ENCODE measurements at regions not wholly inside any gene's neighbourhood (a gene's known extent, or its start where the extent isn't known, plus 50 kb on each side); places are given as distances from the start of the nearest gene placed in this dataset.
"Not testable (repeated sequence)": the region's sequence is repeated elsewhere in the genome, so short reads cannot be mapped to it uniquely, and the experiment has no call there.

DNA sequence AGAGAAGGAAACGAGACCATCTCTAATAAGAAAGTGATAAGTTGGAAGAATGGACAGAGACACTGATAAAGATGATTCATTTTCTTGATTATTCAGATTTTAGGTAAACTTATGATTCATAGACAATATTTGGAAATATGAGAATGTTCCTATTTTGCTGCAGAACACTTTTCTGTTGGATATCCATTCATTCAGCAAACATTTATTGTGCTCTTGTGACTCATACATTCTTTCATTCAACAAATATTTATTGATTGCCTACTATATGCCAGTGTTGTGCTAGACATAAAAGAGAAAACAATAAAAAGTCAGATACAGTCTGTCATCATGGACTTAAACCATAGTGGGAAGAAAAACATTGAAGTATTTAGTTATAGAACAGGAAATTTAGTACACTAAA lies 1232.0 kb downstream of the STIM2 start:
- no peaks in the 10 kb centered on the region for H3K4me1 ChIP-seq (ENCODE audit: control insufficient read depth, insufficient read depth, low read length)
- H3K27ac ChIP-seq (ENCODE audit: low read depth, low read length): no peak overlapping the region
- no peak overlapping the region for H3K4me3 ChIP-seq (ENCODE audit: low read depth, low read length)
- no peaks in the 10 kb centered on the region for H3K9me3 ChIP-seq (ENCODE audit: control insufficient read depth, insufficient read depth, low read length)
- no peaks in the 10 kb centered on the region for H3K36me3 ChIP-seq (ENCODE audit: control insufficient read depth, insufficient read depth, low read length)
- no peaks in the 10 kb centered on the region for H3K27me3 ChIP-seq (ENCODE audit: control insufficient read depth, insufficient read depth, low read length)
- WGBS (ENCODE audit: insufficient coverage): no CpG with 5 or more reads among the region's 1 CpG
- DNase-seq (ENCODE audit: low read depth in 4 of 6, low spot score in 6 of 6): no peak

DNA sequence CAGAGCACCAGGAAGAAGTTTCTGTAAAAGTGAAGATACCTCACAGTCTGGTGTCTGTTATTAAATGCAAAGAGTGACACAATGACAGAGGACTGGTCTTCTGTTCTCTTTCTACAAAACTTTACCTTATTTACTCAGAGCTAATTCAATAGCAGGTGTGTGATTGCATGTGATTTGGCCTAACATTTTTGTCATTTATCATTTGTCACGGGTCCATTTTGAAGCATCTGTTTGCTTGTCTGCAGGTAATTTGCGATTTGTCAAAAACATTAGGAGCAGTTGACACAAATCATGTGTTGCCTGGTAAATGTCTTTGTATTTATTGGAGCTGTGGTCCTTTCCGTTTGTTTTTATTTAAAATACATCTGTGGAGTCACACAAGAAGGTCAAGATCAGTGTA lies 1232.4 kb downstream of the STIM2 start:
- 52% methylated on average over 2 of the region's 3 CpGs for WGBS (ENCODE audit: insufficient coverage)
- no peaks in the 10 kb centered on the region for H3K27me3 ChIP-seq (ENCODE audit: control insufficient read depth, insufficient read depth, low read length)
- H3K4me3 ChIP-seq (ENCODE audit: low read depth, low read length): no peak overlapping the region
- H3K9me3 ChIP-seq (ENCODE audit: control insufficient read depth, insufficient read depth, low read length): no peaks in the 10 kb centered on the region
- H3K4me1 ChIP-seq (ENCODE audit: control insufficient read depth, insufficient read depth, low read length): no peaks in the 10 kb centered on the region
- DNase-seq (ENCODE audit: low read depth in 4 of 6, low spot score in 6 of 6): no peak
- H3K36me3 ChIP-seq (ENCODE audit: control insufficient read depth, insufficient read depth, low read length): no peaks in the 10 kb centered on the region
- no peak overlapping the region for H3K27ac ChIP-seq (ENCODE audit: low read depth, low read length)

DNA sequence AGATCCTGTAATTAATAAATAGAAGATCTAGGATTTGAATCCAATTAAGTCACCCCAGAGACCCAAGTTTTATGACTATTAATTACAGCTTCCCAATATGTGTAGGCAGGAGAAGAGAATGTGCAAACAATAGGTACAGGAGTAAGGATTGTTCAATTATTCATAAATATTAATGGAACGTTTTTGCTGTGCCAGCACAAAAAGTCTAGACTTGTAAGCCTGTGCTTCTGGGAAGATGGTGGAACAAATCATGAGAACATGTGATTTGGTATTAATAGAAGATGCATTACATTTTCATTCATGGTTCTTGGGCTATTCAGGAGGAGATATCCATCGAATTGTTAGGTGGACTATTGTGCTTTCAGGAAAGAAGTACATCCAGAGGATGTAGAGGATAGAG lies 1240.9 kb downstream of the STIM2 start:
- H3K4me3 ChIP-seq (ENCODE audit: low read depth, low read length): no peak overlapping the region
- H3K36me3 ChIP-seq (ENCODE audit: control insufficient read depth, insufficient read depth, low read length): no peaks in the 10 kb centered on the region
- no peak overlapping the region for H3K27ac ChIP-seq (ENCODE audit: low read depth, low read length)
- no peaks in the 10 kb centered on the region for H3K4me1 ChIP-seq (ENCODE audit: control insufficient read depth, insufficient read depth, low read length)
- H3K9me3 ChIP-seq (ENCODE audit: control insufficient read depth, insufficient read depth, low read length): no peaks in the 10 kb centered on the region
- H3K27me3 ChIP-seq (ENCODE audit: control insufficient read depth, insufficient read depth, low read length): no peaks in the 10 kb centered on the region
- no peak for DNase-seq (ENCODE audit: low read depth in 4 of 6, low spot score in 6 of 6)
- no CpG with 5 or more reads among the region's 2 CpGs for WGBS (ENCODE audit: insufficient coverage)

DNA sequence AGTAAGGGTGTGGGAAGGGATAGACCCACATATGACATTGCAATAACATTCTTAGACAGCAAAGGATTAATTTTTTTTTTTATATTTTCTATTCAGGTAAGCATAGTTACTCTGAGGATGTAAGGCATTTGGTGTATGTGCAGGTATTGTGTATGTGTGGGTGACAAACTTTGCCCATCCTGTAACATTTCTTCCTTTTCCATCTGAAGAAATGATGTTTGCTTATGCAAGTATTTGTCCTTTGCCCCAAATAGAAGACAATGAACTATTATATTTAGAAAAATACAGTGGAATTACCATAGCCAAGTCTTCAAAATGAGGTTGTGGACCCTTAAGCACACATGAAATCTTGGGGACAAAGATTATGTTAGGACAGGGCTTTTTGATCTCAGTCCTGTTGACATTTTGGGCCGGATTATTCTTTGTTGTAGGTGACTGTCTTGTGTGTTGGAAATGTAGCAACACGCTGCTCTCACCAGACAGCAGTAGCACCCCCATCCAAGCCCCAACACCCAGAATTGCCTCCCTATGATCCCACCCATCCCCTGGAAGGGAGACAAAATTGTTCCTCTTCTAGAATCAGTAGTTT lies 1244.7 kb downstream of the STIM2 start:
- no peaks in the 10 kb centered on the region for H3K36me3 ChIP-seq (ENCODE audit: control insufficient read depth, insufficient read depth, low read length)
- H3K4me3 ChIP-seq (ENCODE audit: low read depth, low read length): no peak overlapping the region
- H3K4me1 ChIP-seq (ENCODE audit: control insufficient read depth, insufficient read depth, low read length): no peaks in the 10 kb centered on the region
- no peaks in the 10 kb centered on the region for H3K9me3 ChIP-seq (ENCODE audit: control insufficient read depth, insufficient read depth, low read length)
- no CpG with 5 or more reads among the region's 2 CpGs for WGBS (ENCODE audit: insufficient coverage)
- no peaks in the 10 kb centered on the region for H3K27me3 ChIP-seq (ENCODE audit: control insufficient read depth, insufficient read depth, low read length)
- no peak overlapping the region for H3K27ac ChIP-seq (ENCODE audit: low read depth, low read length)
- no peak for DNase-seq (ENCODE audit: low read depth in 4 of 6, low spot score in 6 of 6)

DNA sequence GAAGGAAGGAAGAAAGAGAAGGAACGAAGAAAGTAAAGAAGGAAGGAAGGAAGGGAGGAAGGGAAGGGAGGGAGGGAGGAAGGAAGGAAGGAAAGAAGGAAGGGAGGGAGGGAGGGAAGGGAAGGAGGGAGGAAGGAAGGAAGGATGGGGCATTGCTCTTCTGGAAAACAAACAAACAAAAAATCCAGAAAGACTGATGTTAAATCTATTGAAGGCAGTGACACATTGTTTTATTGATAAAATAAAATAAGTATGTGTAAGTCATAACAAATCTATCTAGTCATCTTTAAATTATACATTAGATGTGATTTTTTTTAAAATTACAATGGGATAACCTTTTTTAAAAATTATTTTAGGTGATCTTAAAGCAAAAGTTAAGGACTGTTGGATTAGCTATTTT lies 1245.5 kb downstream of the STIM2 start:
- H3K4me1 ChIP-seq (ENCODE audit: control insufficient read depth, insufficient read depth, low read length): no peaks in the 10 kb centered on the region
- DNase-seq (ENCODE audit: low read depth in 4 of 6, low spot score in 6 of 6): no peak
- H3K36me3 ChIP-seq (ENCODE audit: control insufficient read depth, insufficient read depth, low read length): no peaks in the 10 kb centered on the region
- H3K9me3 ChIP-seq (ENCODE audit: control insufficient read depth, insufficient read depth, low read length): no peaks in the 10 kb centered on the region
- no peaks in the 10 kb centered on the region for H3K27me3 ChIP-seq (ENCODE audit: control insufficient read depth, insufficient read depth, low read length)
- H3K27ac ChIP-seq (ENCODE audit: low read depth, low read length): no peak overlapping the region
- 83% methylated on average over 1 of the region's 1 CpG for WGBS (ENCODE audit: insufficient coverage)
- H3K4me3 ChIP-seq (ENCODE audit: low read depth, low read length): no peak overlapping the region

DNA sequence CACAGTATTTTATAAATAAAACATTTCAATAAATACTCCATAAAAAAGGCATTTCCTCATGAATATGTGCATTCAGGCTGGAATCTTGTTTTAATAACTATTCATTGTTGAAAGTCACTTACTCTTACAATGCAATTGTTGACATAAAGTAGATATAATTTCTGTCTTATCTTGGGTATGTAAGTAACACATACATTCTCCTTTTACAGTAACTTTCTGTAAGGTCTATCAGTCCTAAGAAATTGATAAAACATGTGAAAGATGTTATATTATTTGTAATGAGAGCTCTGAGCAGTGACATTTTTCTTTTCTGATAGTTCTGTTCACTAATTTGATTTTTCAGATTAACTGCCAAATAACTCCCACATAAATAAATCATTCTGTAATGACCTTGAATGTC lies 1249.2 kb downstream of the STIM2 start:
- no peak overlapping the region for H3K4me3 ChIP-seq (ENCODE audit: low read depth, low read length)
- no peaks in the 10 kb centered on the region for H3K4me1 ChIP-seq (ENCODE audit: control insufficient read depth, insufficient read depth, low read length)
- peaks cover 3% of the 10 kb centered on the region for H3K36me3 ChIP-seq (ENCODE audit: control insufficient read depth, insufficient read depth, low read length)
- H3K9me3 ChIP-seq (ENCODE audit: control insufficient read depth, insufficient read depth, low read length): no peaks in the 10 kb centered on the region
- no peak overlapping the region for H3K27ac ChIP-seq (ENCODE audit: low read depth, low read length)
- H3K27me3 ChIP-seq (ENCODE audit: control insufficient read depth, insufficient read depth, low read length): no peaks in the 10 kb centered on the region
- DNase-seq (ENCODE audit: low read depth in 4 of 6, low spot score in 6 of 6): no peak

DNA sequence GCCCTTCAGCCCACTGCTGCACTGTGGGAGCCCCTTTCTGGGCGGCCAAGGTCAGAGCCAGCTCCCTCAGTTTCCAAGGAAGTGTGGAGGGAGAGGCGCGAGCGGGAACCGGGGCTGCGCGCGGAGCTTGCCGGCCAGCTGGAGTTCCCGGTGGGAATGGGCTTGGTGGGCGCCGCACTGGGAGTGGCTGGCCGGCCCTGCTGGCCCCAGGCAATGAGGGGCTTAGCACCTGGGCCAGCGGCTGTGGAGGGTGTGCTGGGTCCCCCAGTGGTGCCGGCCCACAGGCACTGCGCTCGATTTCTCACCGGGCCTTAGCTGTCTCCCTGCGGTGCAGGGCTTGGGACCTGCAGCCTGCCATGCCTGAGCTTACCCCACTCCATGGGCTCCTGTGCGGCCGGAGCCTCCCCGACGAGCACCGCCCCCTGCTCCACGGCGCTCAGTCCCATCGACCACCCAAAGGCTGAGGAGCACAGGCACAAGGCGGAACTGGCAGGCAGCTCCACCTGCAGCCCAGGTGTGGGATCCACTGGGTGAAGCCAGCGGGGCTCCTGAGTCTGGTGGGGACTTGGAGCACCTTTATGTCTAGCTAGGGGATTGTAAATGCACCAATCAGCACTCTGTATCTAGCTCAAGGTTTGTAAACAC lies 1252.2 kb downstream of the STIM2 start:
- not testable (repeated sequence) for H3K4me1 ChIP-seq (ENCODE audit: control insufficient read depth, insufficient read depth, low read length); DNase-seq (ENCODE audit: low read depth in 4 of 6, low spot score in 6 of 6); H3K4me3 ChIP-seq (ENCODE audit: low read depth, low read length); H3K27ac ChIP-seq (ENCODE audit: low read depth, low read length); H3K27me3 ChIP-seq (ENCODE audit: control insufficient read depth, insufficient read depth, low read length); H3K9me3 ChIP-seq (ENCODE audit: control insufficient read depth, insufficient read depth, low read length); H3K36me3 ChIP-seq (ENCODE audit: control insufficient read depth, insufficient read depth, low read length)
- 95% methylated on average over 29 of the region's 29 CpGs for WGBS (ENCODE audit: insufficient coverage)

DNA sequence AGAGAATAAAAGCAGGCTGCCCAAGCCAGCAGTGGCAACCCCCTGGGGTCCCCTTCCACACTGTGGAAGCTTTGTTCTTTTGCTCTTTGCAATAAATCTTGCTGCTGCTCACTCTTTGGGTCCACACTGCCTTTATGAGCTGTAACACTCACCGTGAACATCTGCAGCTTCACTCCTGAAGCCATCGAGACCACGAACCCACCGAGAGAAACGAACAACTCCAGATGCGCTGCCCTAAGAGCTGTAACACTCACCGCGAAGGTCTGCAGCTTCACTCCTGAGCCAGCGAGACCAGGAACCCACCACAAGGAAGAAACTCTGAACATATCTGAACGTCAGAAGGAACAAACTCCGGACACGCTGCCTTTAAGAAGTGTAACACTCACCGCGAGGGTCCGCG lies 1252.9 kb downstream of the STIM2 start:
- not testable (repeated sequence) for H3K27ac ChIP-seq (ENCODE audit: low read depth, low read length)
- 92% methylated on average over 16 of the region's 16 CpGs for WGBS (ENCODE audit: insufficient coverage)

DNA sequence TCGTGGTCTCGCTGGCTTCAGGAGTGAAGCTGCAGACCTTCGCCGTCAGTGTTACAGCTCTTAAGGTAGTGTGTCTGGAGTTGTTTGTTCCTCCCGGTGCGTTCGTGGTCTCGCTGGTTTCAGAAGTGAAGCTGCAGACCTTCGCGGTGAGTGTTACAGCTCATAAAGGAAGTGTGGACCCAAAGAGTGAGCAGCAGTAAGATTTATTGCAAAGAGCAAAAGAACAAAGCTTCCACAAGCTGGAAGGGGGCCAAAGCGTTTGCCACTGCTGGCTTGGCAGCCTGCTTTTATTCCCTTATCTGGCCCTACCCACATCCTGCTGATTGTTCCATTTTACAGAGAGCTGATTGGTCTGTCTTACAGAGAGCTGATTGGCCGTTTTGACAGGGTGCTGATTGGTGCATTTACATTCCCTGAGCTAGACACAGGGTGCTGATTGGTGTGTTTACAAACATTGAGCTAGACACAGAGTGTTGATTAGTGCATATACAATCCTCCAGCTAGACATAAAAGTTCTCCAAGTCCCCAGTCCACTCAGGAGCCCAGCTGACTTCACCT lies 1256.0 kb downstream of the STIM2 start:
- WGBS (ENCODE audit: insufficient coverage): 81% methylated on average over 11 of the region's 12 CpGs
- not testable (repeated sequence) for H3K4me3 ChIP-seq (ENCODE audit: low read depth, low read length); H3K4me1 ChIP-seq (ENCODE audit: control insufficient read depth, insufficient read depth, low read length); H3K27ac ChIP-seq (ENCODE audit: low read depth, low read length); DNase-seq (ENCODE audit: low read depth in 4 of 6, low spot score in 6 of 6); H3K9me3 ChIP-seq (ENCODE audit: control insufficient read depth, insufficient read depth, low read length); H3K36me3 ChIP-seq (ENCODE audit: control insufficient read depth, insufficient read depth, low read length); H3K27me3 ChIP-seq (ENCODE audit: control insufficient read depth, insufficient read depth, low read length)

More for the DNA sequence above, 1252.9 kb downstream of the STIM2 start:
- not testable (repeated sequence) for H3K9me3 ChIP-seq (ENCODE audit: control insufficient read depth, insufficient read depth, low read length); H3K4me3 ChIP-seq (ENCODE audit: low read depth, low read length); H3K4me1 ChIP-seq (ENCODE audit: control insufficient read depth, insufficient read depth, low read length); H3K27me3 ChIP-seq (ENCODE audit: control insufficient read depth, insufficient read depth, low read length); H3K36me3 ChIP-seq (ENCODE audit: control insufficient read depth, insufficient read depth, low read length); DNase-seq (ENCODE audit: low read depth in 4 of 6, low spot score in 6 of 6)

DNA sequence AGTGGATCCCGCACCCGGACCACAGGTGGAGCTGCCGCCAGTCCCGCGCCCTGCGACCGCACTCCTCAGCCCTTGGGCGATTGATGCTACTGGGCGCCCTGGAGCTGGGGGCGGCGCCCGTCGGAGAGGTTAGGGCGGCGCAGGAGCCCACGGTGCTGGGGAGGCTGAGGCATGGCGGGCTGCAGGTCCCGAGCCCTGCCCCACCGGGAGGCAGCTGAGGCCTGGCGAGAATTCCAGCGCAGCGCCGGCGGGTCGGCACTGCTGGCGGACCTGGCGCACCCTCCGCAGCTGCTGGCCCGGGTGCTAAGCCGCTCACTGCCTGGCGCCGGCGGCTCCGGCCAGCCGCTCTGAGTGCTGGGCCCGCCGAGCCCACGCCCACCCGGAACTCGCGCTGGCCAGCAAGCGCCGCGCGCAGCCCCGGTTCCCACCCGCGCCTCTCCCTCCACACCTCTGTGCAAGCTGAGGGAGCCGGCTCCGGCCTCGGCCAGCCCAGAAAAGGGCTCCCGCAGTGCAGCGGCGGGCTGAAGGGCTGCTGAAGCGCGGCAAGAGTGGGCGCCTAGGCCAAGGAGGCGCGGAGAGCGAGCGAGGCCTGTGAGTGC lies 1256.5 kb downstream of the STIM2 start:
- no peaks in the 10 kb centered on the region for H3K9me3 ChIP-seq (ENCODE audit: control insufficient read depth, insufficient read depth, low read length)
- WGBS (ENCODE audit: insufficient coverage): 94% methylated on average over 55 of the region's 61 CpGs
- DNase-seq (ENCODE audit: low read depth in 4 of 6, low spot score in 6 of 6): no peak
- H3K4me3 ChIP-seq (ENCODE audit: low read depth, low read length): no peak overlapping the region
- H3K27ac ChIP-seq (ENCODE audit: low read depth, low read length): no peak overlapping the region
- peaks cover 3% of the 10 kb centered on the region for H3K36me3 ChIP-seq (ENCODE audit: control insufficient read depth, insufficient read depth, low read length)
- H3K27me3 ChIP-seq (ENCODE audit: control insufficient read depth, insufficient read depth, low read length): no peaks in the 10 kb centered on the region
- H3K4me1 ChIP-seq (ENCODE audit: control insufficient read depth, insufficient read depth, low read length): no peaks in the 10 kb centered on the region

Data from spinal cord (tissue), 9 donors.